CD14-positive monocyte (primary cell): ENCODE measurements at regions not wholly inside any gene's neighbourhood (a gene's known extent, or its start where the extent isn't known, plus 50 kb on each side); places are given as distances from the start of the nearest gene placed in this dataset.

ENCODE experiments used
- DNase-seq, 3 donors: peaks; one replicate each; pipeline ENCODE4 v3.0.0-alpha.2; 2011 to 2022
- H2AFZ ChIP-seq: 2 replicates; pipeline ENCODE4 v1.6.0; 2012; ENCODE audit warnings: mild to moderate bottlenecking, low read depth, low read length, inconsistent platforms; ENCODE audit not compliant: insufficient read depth, poor library complexity, severe bottlenecking
- H3K27ac ChIP-seq, 2 donors: 1 replicate in 1 of 2; 2 replicates in 1 of 2; pipeline ENCODE4 v1.5.1; 2012 to 2013; ENCODE audit warnings: low read length in 2 of 2, control low read depth in 1 of 2, inconsistent platforms in 1 of 2, low read depth in 1 of 2, mild to moderate bottlenecking in 1 of 2
- H3K27me3 ChIP-seq, 2 donors: one replicate each; pipeline versions ENCODE4 v1.6.0 to v1.6.1; 2011 to 2013; ENCODE audit warnings: low read length in 2 of 2; ENCODE audit not compliant: control insufficient read depth in 2 of 2, insufficient read depth in 2 of 2
- H3K36me3 ChIP-seq, 2 donors: replicated peaks in 1 of 2; 1 replicate in 1 of 2; 2 replicates in 1 of 2; pipeline versions ENCODE4 v1.5.1 to v1.6.1; 2012 to 2013; ENCODE audit warnings: low read length in 2 of 2, control low read depth in 1 of 2, inconsistent platforms in 1 of 2, mild to moderate bottlenecking in 1 of 2; ENCODE audit not compliant: insufficient read depth in 2 of 2, control insufficient read depth in 1 of 2
- H3K4me1 ChIP-seq, 2 donors: 1 replicate in 1 of 2; 2 replicates in 1 of 2; pipeline versions ENCODE4 v1.5.1 to v1.6.1; 2012 to 2013; ENCODE audit warnings: low read length in 2 of 2, control low read depth in 1 of 2, inconsistent platforms in 1 of 2, mild to moderate bottlenecking in 1 of 2, moderate library complexity in 1 of 2; ENCODE audit not compliant: insufficient read depth in 2 of 2, control insufficient read depth in 1 of 2
- H3K4me2 ChIP-seq: replicated peaks from 2 replicates; pipeline ENCODE3; 2012; ENCODE audit warnings: low read length, moderate library complexity, mild to moderate bottlenecking; ENCODE audit not compliant: poor library complexity, severe bottlenecking; ENCODE audit errors: extremely low read depth
- H3K4me3 ChIP-seq, 3 experiments: fragments of 200-600 bp in 1 of 3; sonication (generic) in 1 of 3; replicated peaks in 1 of 3; 1 replicate in 2 of 3; 2 replicates in 1 of 3; pipeline ENCODE4 v1.5.1; 2011 to 2013; ENCODE audit warnings: low read length in 3 of 3, mild to moderate bottlenecking in 3 of 3, control low read depth in 2 of 3, low read depth in 2 of 3, inconsistent platforms in 1 of 3, moderate library complexity in 1 of 3
- H3K79me2 ChIP-seq: 2 replicates; pipeline ENCODE4 v1.6.0; 2012; ENCODE audit warnings: mild to moderate bottlenecking, control low read depth, inconsistent platforms, low read length, moderate library complexity; ENCODE audit not compliant: insufficient read depth
- H3K9ac ChIP-seq: 2 replicates; pipeline ENCODE4 v1.6.0; 2017; ENCODE audit warnings: low read length, mild to moderate bottlenecking; ENCODE audit not compliant: insufficient read depth, poor library complexity, severe bottlenecking
- H3K9me3 ChIP-seq, 2 donors: replicated peaks in 1 of 2; 1 replicate in 1 of 2; 2 replicates in 1 of 2; pipeline versions ENCODE4 v1.5.1 to v1.6.1; 2012 to 2013; ENCODE audit warnings: low read length in 2 of 2, control low read depth in 1 of 2; ENCODE audit not compliant: control insufficient read depth in 1 of 2, insufficient read depth in 1 of 2
- H4K20me1 ChIP-seq: 2 replicates; pipeline ENCODE4 v1.6.0; 2012; ENCODE audit warnings: mild to moderate bottlenecking, low read length, control low read depth, moderate library complexity; ENCODE audit not compliant: insufficient read depth
- H3K27ac Mint-ChIP-seq, 7 donors: one replicate each; pipeline ENCODE4 v1.8.0; 2020; ENCODE audit warnings: mild to moderate bottlenecking in 7 of 7, mixed read lengths in 7 of 7, moderate library complexity in 6 of 7, inconsistent platforms in 2 of 7
- H3K27me3 Mint-ChIP-seq, 3 donors: one replicate each; pipeline ENCODE4 v1.8.0; 2021 to 2022; ENCODE audit warnings: low read depth in 3 of 3, mild to moderate bottlenecking in 3 of 3, mixed read lengths in 3 of 3, moderate library complexity in 3 of 3, inconsistent platforms in 1 of 3
- H3K36me3 Mint-ChIP-seq, 2 donors: one replicate each; pipeline ENCODE4 v1.8.0; 2020; ENCODE audit warnings: mixed read lengths in 2 of 2, inconsistent platforms in 1 of 2, mild to moderate bottlenecking in 1 of 2
- H3K4me1 Mint-ChIP-seq: one replicate; pipeline ENCODE4 v1.8.0; 2020; ENCODE audit warnings: mild to moderate bottlenecking, mixed read lengths
- H3K4me3 Mint-ChIP-seq, 2 donors: one replicate each; pipeline ENCODE4 v1.8.0; 2020; ENCODE audit warnings: mild to moderate bottlenecking in 2 of 2, mixed read lengths in 2 of 2, moderate library complexity in 1 of 2
- H3K9me3 Mint-ChIP-seq, 7 donors: one replicate each; pipeline ENCODE4 v1.8.0; 2020 to 2022; ENCODE audit warnings: mixed read lengths in 7 of 7, mild to moderate bottlenecking in 6 of 7, moderate library complexity in 6 of 7, inconsistent platforms in 2 of 7
- CTCF ChIP-seq: fragments of 200-600 bp; IDR thresholded peaks from one replicate; pipeline ENCODE4 v1.8.0; 2022; ENCODE audit warnings: antibody characterized with exemption, mild to moderate bottlenecking
- WGBS: methylation state at CpG from one replicate; pipeline ENCODE4 v1.1.5; 2013; ENCODE audit warnings: missing lambda C conversion rate; ENCODE audit not compliant: insufficient coverage; 5-methylcytosine and 5-hydroxymethylcytosine counted together
- intact Hi-C, 2 donors: fragments of 100-400 bp; cut with micrococcal nuclease; formaldehyde crosslinking; loops; one replicate each; pipeline versions ENCODE4 v1.15.0 to v1.15.1; 2023

- no peak for TF ChIP-seq CTCF
- Mint-ChIP-seq H3K27me3 (peaks cover 0 to 3% (median 0%) of the 10 kb centered on the region in 3 donors), H3K9me3 (peaks cover 0 to 5% (median 0%) of the 10 kb centered on the region in 7 donors), H3K27ac (peak overlapping the region in 3 of 7 donors; percentile 9 to 54 (median 26)), H3K4me3 (no peak overlapping the region), H3K4me1 (peaks cover 4% of the 10 kb centered on the region), H3K36me3 (peaks cover 0 to 2% of the 10 kb centered on the region in 2 donors)
- peak in 1 of 3 donors; percentile 48 for DNase-seq
- WGBS, result no CpG with 5 or more reads among the region's 3 CpGs
- Histone ChIP-seq H3K27ac (no peak overlapping the region), H3K36me3 (no peaks in the 10 kb centered on the region), H4K20me1 (no peaks in the 10 kb centered on the region), H2AFZ (no peak overlapping the region), H3K9me3 (no peaks in the 10 kb centered on the region), H3K4me3 (no peak overlapping the region), H3K4me1 (peaks cover 0 to 2% of the 10 kb centered on the region in 2 donors), H3K27me3 (no peaks in the 10 kb centered on the region), H3K4me2 (no peak overlapping the region), H3K9ac (no peak overlapping the region), H3K79me2 (no peaks in the 10 kb centered on the region)
- intact Hi-C loops, result no loop called here
Measured at GRCh38 chrX:38973322-38973721, 172.1 kb downstream of the MID1IP1 start.

GRCh38 chrX:38974542-38974941, 173.3 kb downstream of the MID1IP1 start:
- intact Hi-C loops, result no loop called here
- Histone ChIP-seq H3K9ac (no peak overlapping the region), H4K20me1 (no peaks in the 10 kb centered on the region), H3K4me3 (no peak overlapping the region), H3K9me3 (no peaks in the 10 kb centered on the region), H3K36me3 (no peaks in the 10 kb centered on the region), H3K4me2 (no peak overlapping the region), H3K27me3 (no peaks in the 10 kb centered on the region), H3K4me1 (no peaks in the 10 kb centered on the region), H3K27ac (no peak overlapping the region), H3K79me2 (no peaks in the 10 kb centered on the region), H2AFZ (no peak overlapping the region)
- H3K4me1 Mint-ChIP-seq, result no peaks in the 10 kb centered on the region
- no peak overlapping the region for H3K4me3 Mint-ChIP-seq
- no peak for TF ChIP-seq CTCF
- no peak for DNase-seq
- H3K27me3 Mint-ChIP-seq, result peaks cover 0 to 3% (median 2%) of the 10 kb centered on the region in 3 donors
- H3K9me3 Mint-ChIP-seq, result peaks cover 0 to 5% (median 0%) of the 10 kb centered on the region in 7 donors
- peaks cover 0 to 2% of the 10 kb centered on the region in 2 donors for H3K36me3 Mint-ChIP-seq
- WGBS, result no CpG with 5 or more reads among the region's 3 CpGs
- no peak overlapping the region for H3K27ac Mint-ChIP-seq
